ENCODE measurements at regions not wholly inside any gene's neighbourhood (a gene's known extent, or its start where the extent isn't known, plus 50 kb on each side); places are given as distances from the start of the nearest gene placed in this dataset.

- H3F3A ChIP-seq (ENCODE audit: low read depth), result no peaks in the 10 kb centered on the region
- H3K27me3 ChIP-seq (ENCODE audit: insufficient read depth, low read length, poor library complexity, severe bottlenecking), result no peaks in the 10 kb centered on the region
- no peak overlapping the region for H2AFZ ChIP-seq (ENCODE audit: low read length)
- H3K9me3 ChIP-seq (ENCODE audit: insufficient read depth, low read depth, low read length), result peaks cover 5% of the 10 kb centered on the region; the same call in 1 of the 2 replicates
- H3K4me3 ChIP-seq (ENCODE audit: low read length, poor library complexity, severe bottlenecking), result no peak overlapping the region
- no peaks in the 10 kb centered on the region for H3K9me2 ChIP-seq (replicated peaks; ENCODE audit: low read depth, low read length)
- no peak overlapping the region for H3K9ac ChIP-seq (ENCODE audit: low read depth, low read length, poor library complexity, severe bottlenecking)
- no peak for TF ChIP-seq EZH2phosphoT487 (IDR thresholded peaks at IDR 0.05; ENCODE audit: borderline replicate concordance)
- TF ChIP-seq CTCF (conservative IDR thresholded peaks at IDR 0.05; ENCODE audit: low read length), result no peak
- no peak overlapping the region for H3K4me2 ChIP-seq (ENCODE audit: low read depth, low read length, poor library complexity, severe bottlenecking)
- H4K20me1 ChIP-seq (ENCODE audit: insufficient read depth, low read length, poor library complexity, severe bottlenecking), result no peaks in the 10 kb centered on the region
- H3K36me3 ChIP-seq (ENCODE audit: insufficient read depth, low read length), result no peaks in the 10 kb centered on the region
- H3K4me1 ChIP-seq (ENCODE audit: insufficient read depth, low read length, poor library complexity, severe bottlenecking), result no peaks in the 10 kb centered on the region
- H3K79me2 ChIP-seq (ENCODE audit: insufficient read depth, low read length), result no peaks in the 10 kb centered on the region
Measured at GRCh38 chr7:67825356-67825755, 828.7 kb downstream of the TYW1 start.

GRCh38 chr7:67841896-67842295 is 845.3 kb downstream of the TYW1 start:
- Histone ChIP-seq H3K27me3 (ENCODE audit: insufficient read depth, low read length, poor library complexity, severe bottlenecking) (no peaks in the 10 kb centered on the region), H3K9ac (ENCODE audit: low read depth, low read length, poor library complexity, severe bottlenecking) (no peak overlapping the region), H3F3A (ENCODE audit: low read depth) (no peaks in the 10 kb centered on the region), H3K9me3 (ENCODE audit: insufficient read depth, low read depth, low read length) (no peaks in the 10 kb centered on the region; the same call in 1 of the 2 replicates), H3K36me3 (ENCODE audit: insufficient read depth, low read length) (no peaks in the 10 kb centered on the region), H3K4me2 (ENCODE audit: low read depth, low read length, poor library complexity, severe bottlenecking) (no peak overlapping the region), H3K79me2 (ENCODE audit: insufficient read depth, low read length) (no peaks in the 10 kb centered on the region), H3K4me3 (ENCODE audit: low read length, poor library complexity, severe bottlenecking) (no peak overlapping the region), H3K9me2 (replicated peaks; ENCODE audit: low read depth, low read length) (no peaks in the 10 kb centered on the region), H2AFZ (ENCODE audit: low read length) (no peak overlapping the region), H4K20me1 (ENCODE audit: insufficient read depth, low read length, poor library complexity, severe bottlenecking) (no peaks in the 10 kb centered on the region), H3K4me1 (ENCODE audit: insufficient read depth, low read length, poor library complexity, severe bottlenecking) (no peaks in the 10 kb centered on the region)
- TF ChIP-seq EZH2phosphoT487 (IDR thresholded peaks at IDR 0.05; ENCODE audit: borderline replicate concordance), result no peak
- no peak for TF ChIP-seq CTCF (conservative IDR thresholded peaks at IDR 0.05; ENCODE audit: low read length)

GRCh38 chr7:67842571-67842970 is 845.9 kb downstream of the TYW1 start:
- Histone ChIP-seq H3K9me2 (replicated peaks; ENCODE audit: low read depth, low read length) (no peaks in the 10 kb centered on the region), H3K4me2 (ENCODE audit: low read depth, low read length, poor library complexity, severe bottlenecking) (no peak overlapping the region), H3K9ac (ENCODE audit: low read depth, low read length, poor library complexity, severe bottlenecking) (no peak overlapping the region), H2AFZ (ENCODE audit: low read length) (no peak overlapping the region), H3K36me3 (ENCODE audit: insufficient read depth, low read length) (no peaks in the 10 kb centered on the region), H3K79me2 (ENCODE audit: insufficient read depth, low read length) (no peaks in the 10 kb centered on the region), H3K4me3 (ENCODE audit: low read length, poor library complexity, severe bottlenecking) (no peak overlapping the region), H4K20me1 (ENCODE audit: insufficient read depth, low read length, poor library complexity, severe bottlenecking) (no peaks in the 10 kb centered on the region), H3F3A (ENCODE audit: low read depth) (no peaks in the 10 kb centered on the region), H3K27me3 (ENCODE audit: insufficient read depth, low read length, poor library complexity, severe bottlenecking) (no peaks in the 10 kb centered on the region), H3K9me3 (ENCODE audit: insufficient read depth, low read depth, low read length) (no peaks in the 10 kb centered on the region; the same call in 1 of the 2 replicates), H3K4me1 (ENCODE audit: insufficient read depth, low read length, poor library complexity, severe bottlenecking) (no peaks in the 10 kb centered on the region)
- TF ChIP-seq CTCF (conservative IDR thresholded peaks at IDR 0.05; ENCODE audit: low read length) (no peak), EZH2phosphoT487 (IDR thresholded peaks at IDR 0.05; ENCODE audit: borderline replicate concordance) (no peak)
